HG03066 (cell line): ENCODE measurements at regions not wholly inside any gene's neighbourhood (a gene's known extent, or its start where the extent isn't known, plus 50 kb on each side); places are given as distances from the start of the nearest gene placed in this dataset.
"Not testable (repeated sequence)": the region's sequence is repeated elsewhere in the genome, so short reads cannot be mapped to it uniquely, and the experiment has no call there.

Experiments
- ATAC-seq: cut with Tn5 transposase; IDR thresholded peaks from one replicate; pipeline ENCODE4 v1.9.1; 2021; ENCODE audit warnings: low read depth; ENCODE audit not compliant: unreplicated experiment

DNA sequence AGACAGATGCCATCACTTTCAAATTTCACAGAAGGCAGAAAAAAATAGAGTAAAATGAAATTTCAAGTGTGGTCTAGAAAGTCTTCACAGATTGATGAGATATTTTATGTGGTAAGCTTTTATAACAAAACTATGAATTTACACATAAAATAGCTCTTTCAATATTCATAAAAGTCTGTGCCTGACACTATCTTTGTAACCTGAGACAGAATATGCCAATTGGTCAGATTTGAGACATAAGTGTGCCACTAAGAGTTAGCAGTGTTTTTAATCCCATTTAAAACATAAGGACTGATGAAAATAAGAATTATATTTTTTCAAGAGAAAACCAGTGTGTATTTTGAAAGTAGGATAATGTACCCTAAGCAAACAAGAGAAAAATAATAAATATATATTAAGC is 769.5 kb upstream of the LUZP2 start:
- no peak for ATAC-seq

DNA sequence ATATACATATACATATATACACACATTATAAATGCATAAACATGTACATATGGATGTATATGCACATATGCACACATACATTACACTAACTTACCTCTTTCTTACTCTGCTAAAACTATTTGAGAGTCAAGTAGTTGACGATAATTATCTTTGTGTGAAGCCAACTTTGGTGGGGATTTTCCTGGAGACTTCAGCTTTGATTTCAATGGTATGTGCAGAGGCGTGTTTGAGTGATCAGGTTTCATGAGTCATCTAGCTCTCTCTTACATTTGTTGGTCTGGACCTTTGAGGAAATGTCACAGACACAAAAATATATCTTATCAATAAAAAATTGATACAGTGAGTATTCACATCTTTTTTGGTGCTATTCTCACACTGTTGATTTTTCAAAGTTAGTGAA is 769.1 kb upstream of the LUZP2 start:
- no peak for ATAC-seq

DNA sequence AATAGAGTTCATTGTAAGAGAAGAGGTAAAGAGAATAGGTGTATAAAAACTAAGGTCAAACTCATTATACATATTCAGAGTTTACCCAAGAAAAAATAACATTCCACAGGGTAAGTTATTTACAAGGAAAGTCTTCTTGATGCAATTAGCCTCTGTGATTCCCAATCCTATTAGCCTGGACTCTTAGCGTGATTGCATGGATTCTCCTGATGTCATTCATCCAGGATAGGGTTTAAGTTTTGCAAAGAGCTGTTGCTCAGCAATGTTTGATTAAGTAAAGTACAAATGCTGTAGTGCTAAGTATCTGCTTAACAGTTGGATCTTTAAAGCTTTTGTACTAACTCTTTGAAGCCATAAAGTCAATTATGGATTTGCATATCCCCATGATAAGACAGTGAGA is 767.8 kb upstream of the LUZP2 start:
- no peak for ATAC-seq

- no peak for ATAC-seq
These were observed 766.4 kb upstream of the LUZP2 start for GRCh38 chr11:23730307-23730998.

DNA sequence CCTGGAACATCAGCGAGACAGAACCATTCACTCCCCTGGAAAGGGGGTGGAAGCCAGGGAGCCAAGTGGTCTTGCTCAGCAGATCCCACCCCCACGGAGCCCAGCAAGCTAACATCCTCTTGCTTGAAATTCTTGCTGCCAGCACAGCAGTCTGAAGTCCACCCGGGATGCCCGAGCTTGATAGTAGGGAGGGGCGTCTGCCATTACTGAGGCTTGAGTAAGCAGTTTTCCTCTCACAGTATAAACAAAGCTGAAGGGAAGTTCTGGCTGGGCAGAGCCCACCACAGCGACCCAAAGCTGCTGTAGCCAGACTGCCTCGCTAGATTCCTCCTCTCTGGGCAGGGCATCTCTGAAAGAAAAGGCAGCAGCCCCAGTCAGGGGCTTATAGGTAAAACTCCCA is 764.8 kb upstream of the LUZP2 start:
- ATAC-seq = no peak

DNA sequence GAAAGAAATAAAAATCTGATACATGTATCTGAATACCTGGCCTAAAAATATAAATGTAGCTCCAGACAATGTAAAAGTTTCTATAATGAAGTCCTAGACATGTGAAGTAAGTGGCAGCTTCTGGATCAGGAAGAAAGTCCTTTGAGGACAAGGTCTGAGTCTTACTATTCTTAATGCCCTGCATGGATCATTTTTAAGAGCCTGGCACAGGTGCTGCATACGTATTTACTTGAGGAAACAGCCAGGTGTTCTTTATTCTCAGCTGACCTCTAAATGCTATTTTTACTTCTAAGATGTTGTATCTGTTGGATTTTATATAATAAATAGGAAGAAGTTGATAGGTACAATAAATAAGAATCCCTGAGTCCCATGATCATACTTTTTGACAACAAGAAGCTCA is 750.0 kb upstream of the LUZP2 start:
- ATAC-seq = no peak

DNA sequence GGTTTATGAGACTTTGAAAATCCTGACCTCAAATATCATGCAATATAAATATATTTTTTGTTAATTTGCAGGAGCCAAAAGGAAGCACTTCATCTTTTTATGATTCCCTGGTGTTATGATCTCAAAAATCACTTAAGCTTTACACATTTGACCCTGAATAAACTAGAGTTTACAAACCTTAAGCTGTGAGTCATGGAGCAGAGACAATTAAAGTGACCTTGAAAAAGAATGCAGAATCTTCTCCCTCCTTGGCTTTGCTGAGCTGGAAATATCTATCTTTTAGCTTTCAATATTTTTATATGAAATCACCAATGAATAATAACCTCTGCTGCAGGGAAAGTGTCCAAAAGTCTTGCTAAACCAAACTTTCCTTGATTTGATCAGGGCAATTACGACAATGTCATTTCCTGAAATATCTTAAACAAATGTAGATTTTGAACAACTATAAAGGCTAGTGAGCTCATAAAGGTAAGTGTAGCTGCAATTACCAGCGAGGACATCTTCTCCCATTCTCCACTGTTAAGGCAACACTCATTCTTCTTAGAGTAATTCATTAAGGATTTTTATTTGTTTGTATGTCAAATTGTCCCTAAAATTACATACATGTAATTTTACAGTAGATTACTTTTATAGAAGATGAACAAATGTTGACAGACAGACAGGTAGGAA is 747.0 kb upstream of the LUZP2 start:
- ATAC-seq = no peak

DNA sequence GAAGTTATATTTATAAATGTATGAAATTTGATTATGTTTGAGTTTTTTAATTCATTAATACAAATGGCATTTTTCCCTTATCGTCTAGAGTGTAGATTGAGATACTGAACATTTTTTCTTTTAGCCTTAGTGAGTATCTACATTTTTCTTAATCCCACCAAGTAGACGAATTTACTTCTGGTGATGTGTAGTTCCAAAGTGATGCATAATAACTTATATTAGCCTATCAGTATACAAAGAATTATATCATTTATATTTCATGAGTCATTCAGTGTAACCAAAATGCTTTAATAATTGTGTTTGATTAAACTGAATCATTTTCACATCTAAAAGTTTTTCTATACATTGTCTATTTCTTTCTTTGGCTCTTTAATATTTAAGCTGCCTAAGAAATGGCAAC is 745.6 kb upstream of the LUZP2 start:
- no peak for ATAC-seq

- no peak for ATAC-seq
These were observed 741.8 kb upstream of the LUZP2 start for GRCh38 chr11:23755076-23755475.

- ATAC-seq = no peak
These were observed 741.1 kb upstream of the LUZP2 start for GRCh38 chr11:23755769-23756168.

- no peak for ATAC-seq
These were observed 737.4 kb upstream of the LUZP2 start for GRCh38 chr11:23759489-23759888.

- ATAC-seq = no peak
These were observed 732.6 kb upstream of the LUZP2 start for GRCh38 chr11:23764286-23764685.

DNA sequence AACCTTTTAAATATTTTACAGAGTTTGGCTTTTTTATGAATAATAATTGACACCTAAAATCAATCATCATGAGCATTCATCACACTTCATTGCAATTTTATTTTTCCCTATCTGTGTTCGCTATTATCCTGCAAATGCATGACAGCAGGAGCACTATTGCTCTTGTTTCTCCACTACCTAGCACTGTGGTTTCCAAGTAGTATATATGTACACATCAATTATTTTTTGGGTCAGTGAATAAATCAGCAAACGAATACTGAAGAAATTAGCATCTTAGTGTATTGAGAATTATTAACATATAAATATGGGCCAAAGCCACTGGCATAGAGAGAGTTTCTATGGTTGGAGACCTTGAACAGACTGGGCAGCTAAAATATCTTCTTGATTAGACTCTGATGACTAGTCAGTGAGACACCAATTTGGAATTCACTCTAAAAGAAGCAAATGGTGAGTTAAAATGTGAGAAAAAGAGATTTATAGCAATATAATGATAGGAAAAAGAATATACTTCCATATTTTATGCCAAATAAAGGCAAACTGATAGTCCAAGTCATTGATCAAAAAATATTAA is 731.1 kb upstream of the LUZP2 start:
- ATAC-seq = no peak

DNA sequence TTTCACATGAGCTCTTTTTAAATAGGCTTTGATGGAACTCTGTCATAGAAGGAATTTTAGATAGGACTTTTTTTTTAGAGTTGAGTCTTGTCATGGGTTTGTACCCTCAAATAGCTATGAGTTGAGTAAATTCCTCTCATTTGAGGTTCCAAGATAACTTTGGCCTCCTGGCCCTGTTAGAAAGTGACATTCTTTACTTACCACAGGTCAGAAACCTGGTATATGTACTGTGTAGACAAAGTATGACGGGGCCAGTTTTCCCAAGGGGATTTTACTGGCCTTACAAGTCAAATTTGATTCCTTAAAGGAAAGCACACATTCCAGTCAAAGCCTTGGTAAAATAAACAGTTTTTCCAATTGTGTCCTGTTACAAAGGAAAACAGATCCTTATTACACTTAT is 729.3 kb upstream of the LUZP2 start:
- ATAC-seq = no peak

DNA sequence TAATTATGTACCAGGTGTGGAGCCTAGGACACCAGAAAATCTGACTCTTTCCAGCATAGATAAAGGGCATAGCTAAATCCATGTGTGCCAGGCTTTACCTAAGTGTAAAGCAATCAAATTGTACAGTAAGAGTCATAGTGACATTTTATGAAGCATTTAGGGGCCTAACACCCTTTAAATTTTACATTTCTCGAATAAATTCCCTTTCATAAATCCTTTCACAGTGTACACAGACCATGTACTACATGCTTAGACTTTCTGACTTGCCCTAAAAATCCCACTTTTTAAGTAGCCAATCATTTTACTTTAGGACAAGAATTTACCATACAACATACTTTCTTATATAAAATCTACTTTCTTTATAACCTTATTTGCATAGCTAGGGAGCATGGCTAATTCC is 727.6 kb upstream of the LUZP2 start:
- no peak for ATAC-seq

GRCh38 chr11:23772081-23772480 is 724.8 kb upstream of the LUZP2 start:
- no peak for ATAC-seq

GRCh38 chr11:23778971-23779370 is 717.9 kb upstream of the LUZP2 start:
- no peak for ATAC-seq

GRCh38 chr11:23780231-23780630 is 716.6 kb upstream of the LUZP2 start:
- no peak for ATAC-seq

DNA sequence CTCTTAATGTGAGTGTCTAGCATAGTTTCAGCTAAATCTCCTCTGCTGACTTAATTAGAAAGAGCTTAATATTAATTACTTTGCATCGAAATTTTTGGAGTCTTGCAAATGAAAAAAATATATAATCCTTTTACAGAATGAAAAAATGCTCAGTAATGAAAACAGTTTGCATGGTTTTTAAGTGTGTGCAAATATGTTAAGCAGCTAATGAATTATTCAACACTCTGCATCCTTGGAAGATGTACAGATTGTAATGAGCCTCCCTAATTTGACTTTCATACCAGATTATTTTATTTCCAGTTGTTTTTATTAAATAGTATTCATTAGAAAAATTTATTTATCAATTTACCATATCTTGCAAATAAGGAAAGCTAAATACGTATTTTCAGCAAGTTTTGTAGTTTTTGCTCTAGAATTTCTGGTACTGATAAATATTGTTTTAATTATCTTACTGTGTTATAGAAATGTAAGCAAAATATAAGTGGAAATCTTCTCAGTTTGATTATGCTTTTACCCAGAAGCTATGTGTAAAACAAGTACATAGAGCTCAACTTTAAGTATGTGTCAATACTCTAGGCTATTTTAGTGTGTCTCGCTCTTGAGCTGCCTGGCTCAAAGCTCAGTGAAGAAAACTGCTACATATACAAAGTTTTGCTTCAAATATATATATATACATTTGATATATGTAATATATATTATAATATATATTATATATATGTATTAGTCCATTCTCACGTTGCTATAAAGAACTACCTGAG is 714.9 kb upstream of the LUZP2 start:
- no peak for ATAC-seq

DNA sequence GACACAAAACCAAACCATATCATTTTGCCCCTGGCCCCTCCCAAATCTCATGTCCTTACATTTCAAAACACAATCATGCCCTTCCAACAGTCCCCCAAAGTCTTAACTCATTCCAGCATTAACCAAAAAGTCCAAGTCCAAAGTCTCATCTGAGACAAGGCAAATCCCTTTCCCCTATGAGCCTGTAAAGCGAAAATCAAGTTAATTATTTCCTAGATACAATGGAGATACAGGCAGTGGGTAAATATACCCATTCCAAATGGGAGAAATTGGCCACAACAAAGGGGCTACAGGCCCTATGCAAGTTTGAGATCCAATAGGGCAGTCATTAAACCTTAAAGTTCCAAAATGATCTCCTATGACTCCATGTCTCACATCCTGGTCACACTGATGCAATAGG is 709.9 kb upstream of the LUZP2 start:
- not testable (repeated sequence) for ATAC-seq

DNA sequence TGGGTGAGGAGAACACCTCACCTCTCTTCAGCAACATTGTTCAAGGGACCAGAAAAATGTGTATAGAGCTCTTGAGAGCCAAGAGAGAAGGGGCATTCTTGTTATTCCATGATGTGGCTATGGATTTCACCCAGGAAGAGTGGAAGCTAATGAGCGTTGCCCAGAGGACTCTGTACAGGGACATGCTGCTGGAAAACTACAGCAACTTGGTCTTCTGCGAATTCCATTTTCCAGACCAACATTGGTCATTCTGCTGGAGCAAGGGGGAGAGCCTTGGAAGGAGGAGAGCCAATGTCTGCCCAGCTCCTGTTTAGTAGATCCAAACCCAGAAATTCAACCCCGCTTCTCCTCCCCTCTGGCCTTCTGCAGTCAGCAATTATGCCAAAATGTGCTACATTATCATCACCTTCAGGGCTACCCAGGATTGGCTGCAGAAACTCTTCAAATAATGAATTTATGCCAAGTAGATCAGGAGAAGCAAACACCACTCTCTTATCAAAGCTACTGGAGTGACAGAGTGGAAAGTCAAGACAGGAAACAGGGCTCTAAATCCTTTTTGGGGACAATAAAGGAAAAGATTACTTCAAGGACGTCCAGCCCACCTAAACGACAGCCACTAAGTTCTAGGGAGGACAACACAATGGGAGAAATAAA is 707.5 kb upstream of the LUZP2 start:
- ATAC-seq = no peak
